Muscle layer of colon (tissue), 2 donors: ENCODE measurements at regions not wholly inside any gene's neighbourhood (a gene's known extent, or its start where the extent isn't known, plus 50 kb on each side); places are given as distances from the start of the nearest gene placed in this dataset.
"Not testable (repeated sequence)": the region's sequence is repeated elsewhere in the genome, so short reads cannot be mapped to it uniquely, and the experiment has no call there.

Source experiments
- H3K27ac ChIP-seq: one replicate; pipeline ENCODE4 v1.7.0; 2013; ENCODE audit warnings: low read depth, mild to moderate bottlenecking, low read length, moderate library complexity
- H3K27me3 ChIP-seq, 2 donors: one replicate each; pipeline ENCODE4 v1.7.0; 2013; ENCODE audit warnings: low read length in 2 of 2, mild to moderate bottlenecking in 2 of 2; ENCODE audit not compliant: insufficient read depth in 2 of 2, control insufficient read depth in 1 of 2
- H3K36me3 ChIP-seq: one replicate; pipeline ENCODE4 v1.7.0; 2013; ENCODE audit warnings: mild to moderate bottlenecking, low read length; ENCODE audit not compliant: insufficient read depth
- H3K4me1 ChIP-seq: one replicate; pipeline ENCODE4 v1.7.0; 2013; ENCODE audit warnings: mild to moderate bottlenecking, low read length; ENCODE audit not compliant: insufficient read depth
- H3K4me3 ChIP-seq, 2 donors: one replicate each; pipeline ENCODE4 v1.7.0; 2013; ENCODE audit warnings: low read length in 2 of 2, low read depth in 1 of 2, mild to moderate bottlenecking in 1 of 2, moderate library complexity in 1 of 2
- H3K9ac ChIP-seq: one replicate; pipeline ENCODE4 v1.7.0; 2013; ENCODE audit warnings: low read length
- H3K9me3 ChIP-seq: one replicate; pipeline ENCODE4 v1.7.0; 2013; ENCODE audit warnings: mild to moderate bottlenecking, low read length
- donor health status: abdominal sarcoma.
- donor health status: Adenocarcinoma of cecum.

DNA sequence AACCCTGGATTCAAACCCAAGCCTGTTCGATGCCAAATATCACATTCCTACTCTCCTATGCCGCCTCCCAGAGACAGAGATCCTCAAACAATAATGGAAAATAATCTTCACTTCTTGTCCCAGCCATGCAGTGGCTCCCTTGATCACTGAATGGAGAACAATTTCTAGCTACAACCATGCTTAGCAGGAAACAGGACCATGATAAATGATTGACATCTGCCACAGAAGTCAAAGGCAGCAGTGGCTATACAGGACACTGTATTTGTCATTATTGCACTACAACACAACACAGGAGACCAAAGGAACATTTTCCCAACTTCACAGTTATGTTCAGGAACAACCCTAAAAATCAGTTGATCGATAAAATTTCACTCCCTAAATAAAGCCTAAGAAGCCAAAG, 243.3 kb upstream of the SLC7A11 start:
- Histone ChIP-seq H3K27ac (no peak overlapping the region), H3K9ac (no peak overlapping the region), H3K9me3 (no peaks in the 10 kb centered on the region), H3K4me1 (peaks cover 3% of the 10 kb centered on the region), H3K4me3 (no peak overlapping the region), H3K36me3 (no peaks in the 10 kb centered on the region), H3K27me3 (no peaks in the 10 kb centered on the region)

DNA sequence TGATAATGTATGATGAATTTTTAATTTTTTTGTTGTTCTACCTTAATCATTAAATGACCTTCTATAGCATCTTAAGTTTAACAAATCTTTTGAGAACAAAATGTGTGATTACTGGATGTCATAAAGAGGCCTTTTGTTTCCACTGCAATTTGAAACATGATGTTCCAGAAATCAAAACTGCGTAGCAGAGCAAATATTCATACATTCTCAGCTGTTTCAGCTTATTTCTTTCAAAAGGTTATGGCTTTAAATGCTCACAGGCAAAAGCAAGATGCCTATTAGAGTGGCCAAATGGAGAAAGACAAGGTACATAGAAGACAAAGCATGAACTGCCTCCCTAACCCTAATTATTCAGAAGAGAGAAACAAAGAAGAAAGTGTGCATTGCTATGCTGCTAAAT, 233.0 kb upstream of the SLC7A11 start:
- Histone ChIP-seq H3K9me3 (no peaks in the 10 kb centered on the region), H3K27me3 (no peaks in the 10 kb centered on the region), H3K4me1 (no peaks in the 10 kb centered on the region), H3K9ac (no peak overlapping the region), H3K27ac (no peak overlapping the region), H3K4me3 (no peak overlapping the region), H3K36me3 (no peaks in the 10 kb centered on the region)

DNA sequence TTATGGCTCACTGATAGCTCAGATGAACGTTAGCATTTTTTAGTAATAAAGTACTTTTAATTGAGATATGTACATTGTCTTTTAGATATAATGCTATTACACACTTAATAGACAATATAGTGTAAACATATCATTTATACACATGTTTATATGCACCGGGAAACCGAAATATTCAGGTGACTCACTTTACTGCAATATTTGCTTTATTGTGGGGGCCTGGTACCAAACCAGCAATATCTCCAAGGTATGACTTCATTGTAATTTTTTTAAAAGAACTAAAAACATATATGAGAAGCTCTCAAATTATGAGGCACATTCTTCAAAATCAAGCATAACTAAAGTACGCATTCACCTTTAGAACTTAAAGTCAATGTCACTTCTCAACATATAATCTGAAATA, 231.2 kb upstream of the SLC7A11 start:
- Histone ChIP-seq H3K36me3 (no peaks in the 10 kb centered on the region), H3K27ac (no peak overlapping the region), H3K9ac (no peak overlapping the region), H3K9me3 (no peaks in the 10 kb centered on the region), H3K4me1 (no peaks in the 10 kb centered on the region), H3K4me3 (no peak overlapping the region), H3K27me3 (no peaks in the 10 kb centered on the region)

DNA sequence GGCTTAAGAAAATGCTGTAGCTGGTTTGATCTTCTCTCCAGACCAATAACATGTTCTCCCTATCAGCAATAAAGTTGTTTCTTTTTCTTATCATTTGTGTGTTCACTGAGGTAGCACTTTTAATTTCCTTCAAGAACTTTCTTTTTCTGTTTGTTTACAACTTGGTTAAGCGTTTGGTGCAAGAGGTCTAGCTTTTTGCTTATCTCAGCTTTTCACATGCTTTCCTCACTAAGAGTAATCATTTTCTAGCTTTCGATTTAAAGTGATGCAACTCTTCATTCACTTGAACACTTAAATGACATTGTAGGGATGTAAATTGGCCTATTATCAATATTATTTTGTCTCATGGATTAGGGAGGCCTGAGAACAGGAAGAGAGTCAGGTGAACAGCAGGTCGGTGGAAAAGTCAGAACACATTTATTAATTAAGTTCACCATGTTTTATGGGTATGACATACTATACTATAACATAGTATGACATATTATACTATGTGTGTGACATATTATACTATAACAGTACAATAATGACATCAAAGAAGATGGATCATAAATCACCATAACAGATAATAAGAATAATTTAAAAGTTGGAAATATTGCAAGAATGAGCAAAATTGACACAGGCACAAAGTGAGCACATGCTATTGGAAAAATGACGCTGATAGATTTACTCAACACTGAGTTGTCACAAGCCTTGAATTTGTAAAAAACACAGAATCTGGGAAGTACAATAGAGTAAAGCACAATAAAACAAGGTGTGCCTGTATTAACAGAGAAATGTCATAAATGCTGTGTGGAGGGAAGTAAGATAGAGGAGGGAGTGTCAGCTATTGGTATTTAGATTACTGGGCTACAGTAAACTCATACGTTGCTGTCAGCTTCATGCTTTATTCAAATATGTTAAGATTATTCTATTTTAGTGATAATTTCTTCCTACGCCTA, 218.6 kb upstream of the SLC7A11 start:
- Histone ChIP-seq H3K27me3 (no peaks in the 10 kb centered on the region), H3K4me1 (no peaks in the 10 kb centered on the region), H3K9ac (no peak overlapping the region), H3K4me3 (no peak overlapping the region), H3K9me3 (no peaks in the 10 kb centered on the region), H3K27ac (no peak overlapping the region), H3K36me3 (no peaks in the 10 kb centered on the region)

DNA sequence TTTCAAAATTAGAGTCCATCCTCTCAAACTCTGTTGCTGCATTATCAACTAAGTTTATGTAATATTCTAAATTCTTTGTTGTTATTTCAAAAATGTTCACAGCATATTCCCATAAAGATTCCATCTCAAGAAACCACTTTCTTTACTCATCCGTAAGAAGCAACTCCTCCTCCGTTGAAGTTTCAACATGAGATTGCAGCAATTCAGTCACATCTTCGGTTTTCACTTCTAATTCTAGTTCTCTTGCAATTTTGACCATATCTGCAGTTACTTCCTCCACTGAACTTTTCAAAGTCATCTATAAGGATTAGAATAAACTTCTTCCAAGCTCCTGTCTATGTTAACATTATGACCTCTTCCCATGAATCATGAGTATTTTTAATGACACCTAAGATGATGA, 216.6 kb upstream of the SLC7A11 start:
- no peak overlapping the region for H3K27ac ChIP-seq
- no peaks in the 10 kb centered on the region for H3K4me1 ChIP-seq
- no peaks in the 10 kb centered on the region for H3K27me3 ChIP-seq
- H3K36me3 ChIP-seq: no peaks in the 10 kb centered on the region
- no peaks in the 10 kb centered on the region for H3K9me3 ChIP-seq
- H3K4me3 ChIP-seq: no peak overlapping the region
- H3K9ac ChIP-seq: no peak overlapping the region

DNA sequence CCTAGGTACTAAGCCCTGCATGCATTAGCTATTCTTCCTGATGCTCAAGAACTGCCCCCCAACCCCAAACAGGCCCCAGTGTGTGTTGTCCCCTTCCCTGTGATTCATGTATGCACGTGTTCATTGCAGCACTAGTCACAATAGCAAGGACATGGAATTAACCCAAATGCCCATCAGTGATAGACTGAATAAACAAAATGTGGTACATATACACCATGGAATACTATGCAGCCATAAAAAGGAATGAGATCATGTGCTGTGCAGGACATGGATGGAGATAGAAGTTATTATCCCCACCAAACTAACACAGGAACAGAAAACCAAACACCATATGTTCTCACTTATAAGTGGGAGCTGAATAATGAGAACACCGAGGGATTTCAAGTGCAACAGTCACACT, 214.2 kb upstream of the SLC7A11 start:
- H3K4me1 ChIP-seq, H3K9ac ChIP-seq, H3K27me3 ChIP-seq, H3K4me3 ChIP-seq, H3K9me3 ChIP-seq, H3K27ac ChIP-seq, H3K36me3 ChIP-seq: not testable (repeated sequence)

DNA sequence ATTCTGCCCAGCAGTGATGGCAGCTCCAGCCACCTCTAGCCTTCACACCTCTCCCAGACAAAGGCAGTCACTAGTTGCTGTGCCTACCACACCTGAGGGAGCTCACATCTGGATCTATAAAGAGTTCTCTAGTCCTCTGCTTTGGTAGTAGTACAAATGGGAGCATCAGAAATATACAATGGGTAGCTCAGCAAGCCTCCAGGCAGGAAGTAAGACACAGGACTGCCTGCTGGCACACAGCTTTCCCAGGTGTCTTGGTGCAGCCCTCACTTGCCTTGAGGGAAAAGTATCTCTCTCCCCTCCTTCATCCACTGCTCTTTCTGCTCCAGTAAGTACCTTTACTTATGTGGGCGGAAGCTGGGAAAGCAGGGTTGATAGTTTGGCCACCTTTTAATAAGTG, 212.9 kb upstream of the SLC7A11 start:
- H3K27me3 ChIP-seq: no peaks in the 10 kb centered on the region
- H3K9ac ChIP-seq: no peak overlapping the region
- H3K27ac ChIP-seq: no peak overlapping the region
- H3K9me3 ChIP-seq: no peaks in the 10 kb centered on the region
- no peaks in the 10 kb centered on the region for H3K36me3 ChIP-seq
- H3K4me1 ChIP-seq: no peaks in the 10 kb centered on the region
- H3K4me3 ChIP-seq: no peak overlapping the region

DNA sequence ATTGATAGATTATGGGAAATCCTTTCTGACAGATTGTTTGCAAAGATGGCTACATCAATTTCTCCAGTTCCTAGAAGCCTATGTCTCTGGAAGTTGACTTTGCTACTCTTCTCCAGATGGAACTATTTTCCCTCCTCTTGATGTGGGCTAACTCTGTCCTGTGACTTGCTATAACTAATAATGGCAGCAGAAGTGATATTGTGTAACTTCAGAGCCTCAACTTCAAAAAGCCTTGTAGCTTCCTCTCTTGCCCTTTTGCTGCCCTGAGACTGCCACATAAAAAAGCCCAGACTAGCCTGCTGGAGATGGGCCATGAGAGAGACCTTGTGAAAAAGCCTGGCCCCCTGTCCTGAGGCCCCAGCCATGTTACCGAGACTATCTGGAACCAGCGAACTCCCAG, 210.7 kb upstream of the SLC7A11 start:
- Histone ChIP-seq H3K4me3 (no peak overlapping the region), H3K27me3 (no peaks in the 10 kb centered on the region), H3K9me3 (no peaks in the 10 kb centered on the region), H3K36me3 (no peaks in the 10 kb centered on the region), H3K9ac (no peak overlapping the region), H3K4me1 (no peaks in the 10 kb centered on the region), H3K27ac (no peak overlapping the region)

DNA sequence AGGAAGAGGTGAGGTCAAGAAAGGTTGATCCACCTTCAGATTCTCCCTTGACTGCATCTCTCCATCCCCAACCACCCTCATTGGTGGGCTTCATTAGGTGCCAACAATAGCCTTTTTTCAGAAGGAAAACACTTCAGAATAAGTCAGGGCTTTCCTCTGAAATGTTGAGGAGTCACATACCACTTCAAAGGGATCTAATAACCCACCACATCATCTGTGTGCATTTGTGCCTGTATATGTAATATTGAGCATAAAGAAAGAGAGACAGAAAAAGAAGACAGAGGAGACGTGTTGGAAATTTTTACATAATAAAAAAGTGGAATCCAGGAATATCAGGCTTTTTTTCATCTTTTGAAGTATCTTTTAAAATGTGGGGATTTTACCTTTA, 209.1 kb upstream of the SLC7A11 start:
- no peaks in the 10 kb centered on the region for H3K36me3 ChIP-seq
- H3K27me3 ChIP-seq: no peaks in the 10 kb centered on the region
- no peaks in the 10 kb centered on the region for H3K9me3 ChIP-seq
- no peak overlapping the region for H3K9ac ChIP-seq
- H3K4me3 ChIP-seq: no peak overlapping the region
- no peaks in the 10 kb centered on the region for H3K4me1 ChIP-seq
- H3K27ac ChIP-seq: no peak overlapping the region

DNA sequence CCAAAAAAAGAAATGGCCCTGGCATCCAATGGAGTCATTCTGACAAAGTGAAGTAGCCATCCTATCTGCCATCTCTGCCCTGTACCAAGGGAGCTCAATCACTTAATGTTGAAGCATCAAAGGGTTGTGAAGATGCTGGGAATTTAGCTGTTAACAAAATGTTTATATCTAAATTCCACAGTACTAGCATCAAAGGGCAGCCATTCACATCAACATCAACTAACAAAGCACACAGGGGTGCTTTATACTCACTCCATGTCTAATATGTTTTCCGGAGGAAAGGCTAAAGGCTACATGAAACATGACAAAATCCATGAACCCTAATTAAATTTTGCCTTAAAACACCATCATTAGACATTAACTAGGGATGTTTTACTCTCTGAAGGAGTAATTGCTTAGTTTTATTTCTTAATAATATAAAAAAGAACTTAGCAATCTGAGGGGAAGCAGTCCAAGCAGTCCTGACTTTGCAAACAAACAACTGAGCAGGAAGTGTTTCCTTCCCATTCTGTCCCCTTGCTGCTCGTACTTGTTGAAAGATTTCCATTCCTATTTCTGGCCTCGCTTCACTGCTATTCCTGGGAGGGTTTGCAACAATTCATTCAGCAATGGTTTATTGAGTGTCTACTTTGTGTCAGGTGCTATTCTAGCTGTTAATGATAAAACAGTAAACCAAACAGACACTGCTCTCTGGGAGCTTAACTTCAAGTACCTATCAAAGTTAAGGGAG, 208.6 kb upstream of the SLC7A11 start:
- H3K4me3 ChIP-seq: no peak overlapping the region

DNA sequence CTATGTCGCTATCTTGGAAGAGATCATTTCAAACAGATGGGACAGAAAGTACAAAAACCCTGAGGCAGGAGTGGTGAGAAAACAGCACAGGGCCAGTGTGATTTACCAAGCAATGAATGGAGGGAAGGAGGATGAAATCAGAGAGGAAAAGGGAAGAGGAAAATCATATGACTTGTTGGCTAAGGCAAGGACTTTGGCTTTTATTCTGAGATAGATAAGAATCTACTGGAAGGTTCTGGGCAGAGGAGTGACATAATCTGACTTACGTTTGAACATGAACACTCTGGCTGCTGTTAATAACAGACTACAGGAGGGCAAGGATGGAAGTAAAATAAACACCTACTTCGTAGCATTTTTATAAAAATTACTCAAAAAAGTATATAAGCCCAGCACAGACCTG, 207.8 kb upstream of the SLC7A11 start:
- H3K4me1 ChIP-seq: no peaks in the 10 kb centered on the region

More for the DNA sequence above, 208.6 kb upstream of the SLC7A11 start:
- H3K36me3 ChIP-seq: no peaks in the 10 kb centered on the region
- H3K9me3 ChIP-seq: no peaks in the 10 kb centered on the region
- H3K4me1 ChIP-seq: no peaks in the 10 kb centered on the region
- H3K27me3 ChIP-seq: no peaks in the 10 kb centered on the region
- no peak overlapping the region for H3K9ac ChIP-seq
- no peak overlapping the region for H3K27ac ChIP-seq

More for the DNA sequence above, 207.8 kb upstream of the SLC7A11 start:
- no peaks in the 10 kb centered on the region for H3K27me3 ChIP-seq
- no peak overlapping the region for H3K4me3 ChIP-seq
- no peaks in the 10 kb centered on the region for H3K9me3 ChIP-seq
- H3K27ac ChIP-seq: no peak overlapping the region
- H3K36me3 ChIP-seq: no peaks in the 10 kb centered on the region
- H3K9ac ChIP-seq: no peak overlapping the region
